Effector memory CD4-positive, alpha-beta T cell (primary cell): ENCODE measurements at regions not wholly inside any gene's neighbourhood (a gene's known extent, or its start where the extent isn't known, plus 50 kb on each side); places are given as distances from the start of the nearest gene placed in this dataset.

Source experiments
- DNase-seq, 3 donors: peaks; one replicate each; pipeline ENCODE4 v3.0.0-alpha.2; 2020
- H3K27ac ChIP-seq: 2 replicates; pipeline ENCODE4 v1.7.0; 2013; ENCODE audit warnings: mild to moderate bottlenecking, low read length, moderate library complexity; ENCODE audit not compliant: insufficient read depth, poor library complexity, severe bottlenecking
- H3K27me3 ChIP-seq: replicated peaks from 2 replicates; pipeline ENCODE4 v1.7.0; 2013; ENCODE audit warnings: mild to moderate bottlenecking, low read length; ENCODE audit not compliant: insufficient read depth, control insufficient read depth, poor library complexity, severe bottlenecking
- H3K36me3 ChIP-seq: 2 replicates; pipeline ENCODE4 v1.7.0; 2013; ENCODE audit warnings: mild to moderate bottlenecking, low read length, moderate library complexity; ENCODE audit not compliant: control insufficient read depth, insufficient read depth
- H3K4me1 ChIP-seq: 2 replicates; pipeline ENCODE4 v1.7.0; 2013; ENCODE audit warnings: low read length, mild to moderate bottlenecking; ENCODE audit not compliant: control insufficient read depth, insufficient read depth, poor library complexity, severe bottlenecking
- H3K4me3 ChIP-seq: 2 replicates; pipeline ENCODE4 v1.7.0; 2013; ENCODE audit warnings: low read length, low read depth, mild to moderate bottlenecking; ENCODE audit not compliant: insufficient read depth, poor library complexity, severe bottlenecking
- H3K9me3 ChIP-seq: 2 replicates; pipeline ENCODE4 v1.7.0; 2013; ENCODE audit warnings: mild to moderate bottlenecking, low read length, moderate library complexity; ENCODE audit not compliant: control insufficient read depth

DNA sequence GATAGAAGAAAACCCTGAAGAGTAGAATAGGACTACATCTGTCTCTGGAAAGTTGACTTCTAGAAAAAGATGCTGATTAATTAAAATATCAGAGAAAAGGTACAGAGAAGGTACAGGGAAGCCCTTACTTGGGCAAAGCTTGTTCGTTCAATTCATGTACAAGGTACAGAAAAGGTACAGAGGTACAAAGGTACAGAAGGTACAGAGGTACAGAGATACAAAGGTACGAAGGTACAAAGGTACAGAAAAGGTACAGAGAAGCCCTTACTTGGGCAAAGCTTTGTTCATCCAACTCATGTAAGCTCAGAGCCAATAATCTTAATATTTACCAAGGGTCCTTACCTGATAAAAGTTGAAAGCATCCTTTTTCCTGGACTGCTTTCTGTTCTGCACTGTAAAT is 182.3 kb downstream of the PCSK1 start:
- no peaks in the 10 kb centered on the region for H3K9me3 ChIP-seq
- no peak overlapping the region for H3K4me3 ChIP-seq
- DNase-seq, result no peak
- no peak overlapping the region for H3K27ac ChIP-seq
- H3K36me3 ChIP-seq, result no peaks in the 10 kb centered on the region
- no peaks in the 10 kb centered on the region for H3K4me1 ChIP-seq
- H3K27me3 ChIP-seq, result no peaks in the 10 kb centered on the region

DNA sequence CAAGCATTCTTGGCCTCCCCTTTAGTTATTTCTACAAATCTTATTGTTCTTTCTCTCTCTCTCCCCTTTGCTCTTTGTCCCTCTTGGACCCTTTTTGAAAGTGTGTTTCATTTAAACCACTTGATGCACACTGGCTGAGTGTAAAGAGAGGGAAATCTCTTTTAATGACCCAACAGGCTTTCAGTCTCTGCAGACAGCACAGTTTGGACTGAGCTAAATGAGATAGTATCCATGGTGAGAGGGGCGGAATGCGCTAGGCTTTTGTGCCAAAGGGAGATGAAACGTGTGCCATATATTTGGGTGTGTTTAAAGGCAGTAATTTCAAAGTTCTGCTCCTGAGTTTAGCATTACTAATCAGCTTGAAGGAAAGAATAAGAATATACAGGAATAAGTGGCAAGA is 184.9 kb downstream of the PCSK1 start:
- Histone ChIP-seq H3K4me1 (no peaks in the 10 kb centered on the region), H3K9me3 (no peaks in the 10 kb centered on the region), H3K4me3 (no peak overlapping the region), H3K27me3 (no peaks in the 10 kb centered on the region), H3K36me3 (no peaks in the 10 kb centered on the region), H3K27ac (no peak overlapping the region)
- no peak for DNase-seq

DNA sequence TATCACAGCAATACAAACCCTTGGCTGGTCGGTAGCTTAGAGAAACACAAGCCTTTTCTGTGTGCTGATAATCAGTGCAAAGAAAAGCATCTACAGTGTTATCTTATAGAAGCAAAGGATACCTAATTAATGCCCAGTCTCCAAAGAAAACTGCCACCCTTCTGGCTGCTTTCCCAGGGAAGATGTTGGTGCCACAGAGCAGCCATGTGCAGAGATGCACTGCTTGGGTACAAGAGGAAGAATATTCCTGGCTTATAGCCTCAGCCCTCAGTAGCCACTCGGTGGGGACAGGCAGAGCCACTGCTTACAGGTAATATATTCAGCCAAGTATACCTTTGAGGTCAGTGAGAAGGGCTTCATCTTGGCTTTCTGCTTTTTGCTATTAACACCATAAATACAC is 185.3 kb downstream of the PCSK1 start:
- no peaks in the 10 kb centered on the region for H3K4me1 ChIP-seq
- no peak overlapping the region for H3K27ac ChIP-seq
- no peaks in the 10 kb centered on the region for H3K27me3 ChIP-seq

DNA sequence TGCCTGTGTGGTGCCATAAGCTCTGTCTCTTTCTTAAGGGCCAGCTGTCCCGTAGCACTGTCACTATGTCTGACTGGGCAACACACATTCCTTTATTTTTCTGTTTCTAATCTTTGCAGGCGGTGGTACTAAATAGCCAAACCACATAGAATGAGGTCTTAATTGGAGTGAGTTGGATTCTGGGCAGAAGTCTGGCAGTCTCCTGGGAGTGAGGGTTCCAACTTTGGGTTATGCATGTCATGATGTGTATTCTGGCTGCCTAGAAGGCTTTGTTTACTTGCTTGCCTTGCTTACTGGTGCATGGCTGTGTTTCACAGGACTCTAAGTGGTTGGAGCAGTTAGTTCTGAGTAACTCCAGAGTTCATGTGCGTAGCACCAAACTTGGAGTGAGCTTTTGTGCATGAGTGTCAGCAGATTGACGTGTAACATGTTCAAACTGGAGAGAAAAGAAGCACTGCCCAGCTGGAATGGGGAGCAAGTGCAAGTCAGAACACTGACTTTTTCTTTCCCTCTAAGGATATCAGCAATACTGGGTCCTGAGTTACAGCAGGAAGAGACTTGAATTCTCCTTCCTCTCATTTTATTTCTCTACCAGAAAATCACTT is 185.8 kb downstream of the PCSK1 start:
- DNase-seq, result no peak
- Histone ChIP-seq H3K4me1 (no peaks in the 10 kb centered on the region), H3K27ac (no peak overlapping the region)

More for the DNA sequence above, 185.3 kb downstream of the PCSK1 start:
- DNase-seq, result no peak
- no peaks in the 10 kb centered on the region for H3K36me3 ChIP-seq
- no peak overlapping the region for H3K4me3 ChIP-seq
- H3K9me3 ChIP-seq, result no peaks in the 10 kb centered on the region

DNA sequence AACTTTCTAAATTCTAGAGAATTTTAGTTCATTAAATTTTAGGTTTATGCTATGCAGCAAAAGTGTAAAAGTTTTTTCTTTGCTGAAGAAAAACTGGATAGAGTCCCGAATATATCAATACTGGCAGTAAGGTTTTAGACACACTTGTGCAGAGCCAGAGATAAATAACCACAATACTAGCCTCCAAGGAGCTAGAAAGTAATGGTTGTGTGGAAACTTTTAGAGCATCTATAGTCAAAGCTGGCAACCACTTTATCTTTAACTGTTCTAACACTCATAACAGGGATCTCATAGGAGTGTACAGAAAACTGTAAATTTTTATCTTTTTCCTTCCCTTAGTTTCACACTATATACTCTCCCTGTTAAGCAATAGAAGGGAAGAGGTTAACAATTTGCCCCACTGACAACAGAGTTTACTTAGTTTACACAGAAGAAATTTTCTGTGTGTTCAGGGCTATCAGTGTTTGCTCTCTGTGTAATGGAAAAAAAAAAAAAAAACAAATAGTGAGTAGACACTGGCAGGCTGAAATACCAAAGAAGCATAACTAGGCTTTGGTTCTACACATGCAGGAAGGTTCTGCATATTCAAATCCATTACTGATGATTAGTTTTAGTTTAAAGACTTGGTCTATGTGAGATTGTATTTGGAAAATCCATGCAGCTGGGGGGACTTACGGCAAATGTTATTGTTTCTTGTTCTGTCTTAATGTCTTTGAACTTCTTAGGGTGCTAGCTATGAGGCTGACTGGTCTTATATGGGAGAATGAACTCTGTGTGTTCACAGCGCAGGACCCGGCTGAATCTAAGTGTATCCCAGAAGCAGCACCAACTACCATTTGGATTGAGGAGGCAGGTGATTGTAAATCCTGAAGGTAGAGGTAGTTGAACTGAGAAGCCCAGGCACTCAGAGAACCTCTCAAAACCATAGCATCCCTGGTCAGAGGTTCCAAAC is 187.6 kb downstream of the PCSK1 start:
- H3K36me3 ChIP-seq, result no peaks in the 10 kb centered on the region
- no peaks in the 10 kb centered on the region for H3K27me3 ChIP-seq
- no peak overlapping the region for H3K27ac ChIP-seq
- H3K9me3 ChIP-seq, result no peaks in the 10 kb centered on the region
- H3K4me1 ChIP-seq, result no peaks in the 10 kb centered on the region
- DNase-seq, result no peak
- H3K4me3 ChIP-seq, result no peak overlapping the region

More for the DNA sequence above, 185.8 kb downstream of the PCSK1 start:
- Histone ChIP-seq H3K27me3 (no peaks in the 10 kb centered on the region), H3K9me3 (no peaks in the 10 kb centered on the region), H3K36me3 (no peaks in the 10 kb centered on the region), H3K4me3 (no peak overlapping the region)

DNA sequence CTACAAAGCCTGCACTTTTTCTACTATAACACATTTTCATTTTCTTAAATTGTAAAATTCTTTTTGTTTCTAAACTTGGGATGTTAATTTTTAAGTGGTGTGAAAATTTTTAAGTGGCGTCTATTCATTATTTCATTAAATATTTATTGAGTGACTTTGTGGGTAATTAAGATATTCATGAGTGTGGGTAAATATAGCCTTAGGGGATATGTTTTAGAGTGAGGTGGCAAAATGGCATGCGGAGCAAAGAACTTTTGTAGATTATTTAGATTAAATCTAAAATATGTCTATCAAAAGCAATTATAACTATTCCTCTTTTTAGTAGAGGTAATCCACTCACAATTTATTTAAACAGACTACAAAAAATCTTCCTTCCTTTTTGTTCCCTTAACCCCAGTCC is 188.4 kb downstream of the PCSK1 start:
- Histone ChIP-seq H3K27me3 (no peaks in the 10 kb centered on the region), H3K9me3 (no peaks in the 10 kb centered on the region), H3K4me1 (no peaks in the 10 kb centered on the region), H3K4me3 (no peak overlapping the region), H3K27ac (no peak overlapping the region), H3K36me3 (no peaks in the 10 kb centered on the region)
- DNase-seq, result no peak

DNA sequence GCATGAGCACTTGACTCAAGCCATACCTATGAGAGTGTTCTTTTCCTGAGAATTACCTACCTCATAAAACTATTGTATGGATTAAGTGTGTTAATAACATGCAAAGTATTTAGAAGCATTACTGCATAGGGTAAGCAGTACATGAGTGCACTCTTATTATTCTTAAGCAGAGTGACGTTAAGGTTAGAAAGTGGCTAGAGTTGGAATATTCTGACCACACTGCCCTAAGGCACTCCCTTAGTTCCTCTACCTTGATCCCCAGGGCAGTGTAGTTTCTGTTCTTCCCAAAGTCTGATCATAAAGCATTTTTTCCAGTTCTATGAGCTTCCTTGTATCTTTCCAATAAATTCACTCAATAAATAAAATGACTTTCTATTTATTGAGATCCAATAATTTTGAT is 189.2 kb downstream of the PCSK1 start:
- DNase-seq, result no peak
- H3K4me1 ChIP-seq, result no peaks in the 10 kb centered on the region
- H3K36me3 ChIP-seq, result no peaks in the 10 kb centered on the region
- no peaks in the 10 kb centered on the region for H3K9me3 ChIP-seq
- H3K4me3 ChIP-seq, result no peak overlapping the region
- H3K27me3 ChIP-seq, result no peaks in the 10 kb centered on the region
- H3K27ac ChIP-seq, result no peak overlapping the region

DNA sequence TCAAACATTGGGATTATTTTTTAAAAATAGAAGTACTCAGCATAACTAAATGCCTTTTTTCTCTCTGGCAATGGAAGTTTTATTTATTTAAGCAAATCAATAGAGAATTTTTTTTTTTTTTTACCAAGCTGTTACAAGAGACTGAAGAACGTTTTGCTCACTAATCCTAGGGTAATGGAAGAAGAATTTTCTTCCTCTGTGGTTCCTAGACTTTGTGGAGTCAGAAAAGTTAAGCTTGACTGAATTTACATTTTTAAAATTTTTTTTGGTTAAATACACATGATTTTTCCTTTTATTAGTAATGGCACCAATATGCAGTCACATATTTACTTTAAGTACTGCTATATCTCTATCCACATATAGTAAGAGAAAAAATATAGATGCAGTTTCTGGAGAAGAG is 189.8 kb downstream of the PCSK1 start:
- no peaks in the 10 kb centered on the region for H3K4me1 ChIP-seq
- H3K36me3 ChIP-seq, result no peaks in the 10 kb centered on the region
- H3K9me3 ChIP-seq, result no peaks in the 10 kb centered on the region
- no peaks in the 10 kb centered on the region for H3K27me3 ChIP-seq
- no peak overlapping the region for H3K4me3 ChIP-seq
- H3K27ac ChIP-seq, result no peak overlapping the region
- DNase-seq, result no peak

DNA sequence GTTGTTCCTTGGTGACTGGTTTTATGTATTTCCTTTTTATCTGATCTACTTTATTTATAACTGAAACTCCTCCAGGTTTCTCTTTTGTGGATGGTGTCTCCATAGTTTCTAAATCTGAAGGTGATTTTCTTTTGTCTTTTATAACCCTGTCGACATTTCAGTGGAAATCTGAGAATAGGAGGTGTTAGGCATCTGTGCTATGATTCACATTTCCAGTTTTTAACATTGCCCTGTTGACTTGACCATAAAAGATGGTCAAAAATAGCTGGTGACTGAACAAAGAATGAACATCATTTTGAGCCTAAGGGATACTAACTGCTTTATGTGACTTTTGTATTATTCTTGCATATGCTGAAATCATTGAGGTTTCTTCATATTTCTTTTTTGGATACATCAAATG is 190.5 kb downstream of the PCSK1 start:
- Histone ChIP-seq H3K27me3 (no peaks in the 10 kb centered on the region), H3K4me1 (no peaks in the 10 kb centered on the region), H3K36me3 (no peaks in the 10 kb centered on the region), H3K9me3 (no peaks in the 10 kb centered on the region), H3K27ac (no peak overlapping the region), H3K4me3 (no peak overlapping the region)
- DNase-seq, result no peak

DNA sequence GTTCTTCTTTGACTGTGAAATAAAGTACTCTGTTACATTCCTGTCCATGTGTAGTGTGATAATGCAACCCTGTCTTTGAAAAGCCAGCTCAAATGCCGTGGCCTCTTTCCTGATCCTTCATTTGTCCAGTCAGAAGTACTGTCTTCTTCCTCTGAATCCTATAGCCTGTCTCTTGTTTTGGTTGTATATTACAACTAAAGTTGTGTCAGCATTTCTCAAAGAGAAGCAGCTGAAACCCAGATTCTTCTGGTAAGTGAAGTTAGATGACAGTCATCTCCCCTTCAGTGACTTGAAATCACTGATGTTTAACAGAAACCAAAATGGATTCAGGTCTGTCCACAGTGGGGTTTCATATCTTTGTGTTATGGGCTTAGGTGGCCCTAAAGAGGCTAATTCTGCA is 196.2 kb downstream of the PCSK1 start:
- no peak for DNase-seq
- H3K4me1 ChIP-seq, result no peaks in the 10 kb centered on the region
- no peaks in the 10 kb centered on the region for H3K36me3 ChIP-seq
- H3K9me3 ChIP-seq, result no peaks in the 10 kb centered on the region
- H3K27me3 ChIP-seq, result no peaks in the 10 kb centered on the region
- H3K27ac ChIP-seq, result no peak overlapping the region
- H3K4me3 ChIP-seq, result no peak overlapping the region
